Left lung (tissue), 4 donors: ENCODE measurements at regions not wholly inside any gene's neighbourhood (a gene's known extent, or its start where the extent isn't known, plus 50 kb on each side); places are given as distances from the start of the nearest gene placed in this dataset.

Experiments
- ATAC-seq: fragments of 200-7000 bp; cut with Tn5 transposase; one replicate; pipeline ENCODE4 v1.9.1; 2020; ENCODE audit warnings: moderate library complexity
- DNase-seq, 4 donors: peaks; one replicate each; pipeline ENCODE4 v3.0.0-alpha.2; 2013 to 2020
- H3K27ac ChIP-seq, 2 donors: fragments of 200-600 bp; sonication (generic) in 1 of 2; one replicate each; pipeline versions ENCODE4 v1.5.0 to v1.8.0; 2020 to 2021
- H3K27me3 ChIP-seq, 2 donors: fragments of 200-600 bp; sonication (generic) in 1 of 2; one replicate each; pipeline versions ENCODE4 v1.5.0 to v1.8.0; 2020 to 2021
- H3K36me3 ChIP-seq, 2 donors: fragments of 200-600 bp; sonication (generic) in 1 of 2; one replicate each; pipeline versions ENCODE4 v1.5.0 to v1.8.0; 2020 to 2021
- H3K4me1 ChIP-seq, 2 donors: fragments of 200-600 bp; one replicate each; pipeline ENCODE4 v1.8.0; 2021
- H3K4me3 ChIP-seq, 2 donors: fragments of 200-600 bp; sonication (generic) in 1 of 2; one replicate each; pipeline versions ENCODE4 v1.5.0 to v1.8.0; 2020 to 2021; ENCODE audit warnings: mild to moderate bottlenecking in 1 of 2
- H3K9me3 ChIP-seq, 2 donors: fragments of 200-600 bp; sonication (generic) in 1 of 2; one replicate each; pipeline versions ENCODE4 v1.5.0 to v1.8.0; 2020 to 2021
- intact Hi-C, 2 donors: fragments of 100-400 bp; cut with DNase I; formaldehyde crosslinking; loops; one replicate each; pipeline versions ENCODE4 v1.11.2 to v1.14.2; 2022
- TF ChIP-seq, protein P1 (sequence below), 2 donors: fragments of 200-600 bp; sonication (generic) in 1 of 2; IDR thresholded peaks; one replicate each; pipeline versions ENCODE4 v1.5.0 to v1.8.0; 2021; ENCODE audit warnings: antibody characterized with exemption in 2 of 2
- donor health status: DM: no; HTN: yes; CAD: no.
- donor health status: DM: no; HTN: no; CAD: no.

GRCh38 chr1:30258876-30259275, 464.5 kb downstream of the MATN1 start:
- H3K4me1 ChIP-seq = no peaks in the 10 kb centered on the region
- H3K9me3 ChIP-seq = no peaks in the 10 kb centered on the region
- no peak for DNase-seq
- H3K36me3 ChIP-seq = no peaks in the 10 kb centered on the region
- TF ChIP-seq, protein P1, sequence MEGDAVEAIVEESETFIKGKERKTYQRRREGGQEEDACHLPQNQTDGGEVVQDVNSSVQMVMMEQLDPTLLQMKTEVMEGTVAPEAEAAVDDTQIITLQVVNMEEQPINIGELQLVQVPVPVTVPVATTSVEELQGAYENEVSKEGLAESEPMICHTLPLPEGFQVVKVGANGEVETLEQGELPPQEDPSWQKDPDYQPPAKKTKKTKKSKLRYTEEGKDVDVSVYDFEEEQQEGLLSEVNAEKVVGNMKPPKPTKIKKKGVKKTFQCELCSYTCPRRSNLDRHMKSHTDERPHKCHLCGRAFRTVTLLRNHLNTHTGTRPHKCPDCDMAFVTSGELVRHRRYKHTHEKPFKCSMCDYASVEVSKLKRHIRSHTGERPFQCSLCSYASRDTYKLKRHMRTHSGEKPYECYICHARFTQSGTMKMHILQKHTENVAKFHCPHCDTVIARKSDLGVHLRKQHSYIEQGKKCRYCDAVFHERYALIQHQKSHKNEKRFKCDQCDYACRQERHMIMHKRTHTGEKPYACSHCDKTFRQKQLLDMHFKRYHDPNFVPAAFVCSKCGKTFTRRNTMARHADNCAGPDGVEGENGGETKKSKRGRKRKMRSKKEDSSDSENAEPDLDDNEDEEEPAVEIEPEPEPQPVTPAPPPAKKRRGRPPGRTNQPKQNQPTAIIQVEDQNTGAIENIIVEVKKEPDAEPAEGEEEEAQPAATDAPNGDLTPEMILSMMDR (IDR thresholded peaks at IDR 0.05) = no peak
- intact Hi-C loops = no loop called here
- H3K4me3 ChIP-seq = no peak overlapping the region
- H3K27me3 ChIP-seq = peaks cover 0 to 62% of the 10 kb centered on the region in 2 donors
- no peak overlapping the region for H3K27ac ChIP-seq
- ATAC-seq = no peak

GRCh38 chr1:30258471-30258870, 464.9 kb downstream of the MATN1 start:
- Histone ChIP-seq H3K36me3 (no peaks in the 10 kb centered on the region), H3K4me1 (no peaks in the 10 kb centered on the region), H3K9me3 (no peaks in the 10 kb centered on the region), H3K27ac (no peak overlapping the region), H3K27me3 (peaks cover 0 to 66% of the 10 kb centered on the region in 2 donors), H3K4me3 (no peak overlapping the region)
- no peak for DNase-seq
- no peak for ATAC-seq
- intact Hi-C loops = no loop called here
- TF ChIP-seq, protein P1 (IDR thresholded peaks at IDR 0.05) = no peak

DNA sequence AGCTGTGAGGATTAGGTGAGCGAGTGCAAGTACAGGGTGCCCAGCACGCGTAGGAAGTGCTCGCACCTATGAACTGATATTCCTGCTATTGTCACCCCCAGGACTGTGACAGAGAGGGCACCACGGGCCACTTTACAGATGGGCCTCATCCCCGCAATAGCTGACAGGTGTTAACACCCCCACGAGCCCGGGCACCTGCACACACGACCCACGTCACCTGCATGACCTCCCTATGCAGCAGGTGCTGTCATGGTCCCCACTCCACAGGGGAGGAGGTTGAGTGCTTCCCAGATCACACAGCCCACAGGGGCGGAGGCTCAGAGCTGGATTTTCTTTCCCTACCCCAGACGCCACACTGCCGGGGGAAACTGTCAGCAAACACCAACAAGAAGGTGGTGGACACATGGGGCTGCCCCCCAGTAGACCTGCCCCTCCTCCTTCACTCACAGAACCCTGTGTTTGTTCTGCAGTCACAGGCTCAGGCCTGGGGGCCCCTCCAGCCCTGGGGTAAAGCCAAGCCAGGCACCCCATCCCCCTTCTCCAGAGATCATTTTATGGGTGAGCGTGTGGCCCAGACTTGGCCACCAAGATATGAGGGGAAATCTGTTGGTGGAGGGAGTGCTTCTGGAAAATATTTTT, 465.5 kb downstream of the MATN1 start:
- intact Hi-C loops = no loop called here
- H3K36me3 ChIP-seq = no peaks in the 10 kb centered on the region
- ATAC-seq (no peak), DNase-seq (no peak)
- no peaks in the 10 kb centered on the region for H3K9me3 ChIP-seq
- no peaks in the 10 kb centered on the region for H3K4me1 ChIP-seq
- TF ChIP-seq, protein P1 (IDR thresholded peaks at IDR 0.05) = no peak
- no peak overlapping the region for H3K27ac ChIP-seq
- H3K4me3 ChIP-seq = no peak overlapping the region
- peaks cover 0 to 72% of the 10 kb centered on the region in 2 donors for H3K27me3 ChIP-seq

GRCh38 chr1:30257322-30257721, 466.1 kb downstream of the MATN1 start:
- no peak overlapping the region for H3K4me3 ChIP-seq
- no peak overlapping the region for H3K27ac ChIP-seq
- H3K4me1 ChIP-seq = no peaks in the 10 kb centered on the region
- no peaks in the 10 kb centered on the region for H3K9me3 ChIP-seq
- TF ChIP-seq, protein P1 (IDR thresholded peaks at IDR 0.05) = no peak
- no peaks in the 10 kb centered on the region for H3K36me3 ChIP-seq
- ATAC-seq (no peak), DNase-seq (no peak)
- intact Hi-C loops = no loop called here
- H3K27me3 ChIP-seq = peaks cover 0 to 78% of the 10 kb centered on the region in 2 donors

- no peak for ATAC-seq
- TF ChIP-seq, protein P1 (IDR thresholded peaks at IDR 0.05) = no peak
- Histone ChIP-seq H3K9me3 (no peaks in the 10 kb centered on the region), H3K27ac (no peak overlapping the region), H3K4me1 (no peaks in the 10 kb centered on the region), H3K36me3 (no peaks in the 10 kb centered on the region), H3K27me3 (peaks cover 0 to 82% of the 10 kb centered on the region in 2 donors), H3K4me3 (no peak overlapping the region)
- DNase-seq = no peak
- intact Hi-C loops = no loop called here
Observed at GRCh38 chr1:30256911-30257310, 466.5 kb downstream of the MATN1 start.
